Activated CD8-positive, alpha-beta memory T cell treated with anti-CD3 and anti-CD28 coated beads, Interleukin-2, amount 50 U/mL, for 24 hours (primary cell): ENCODE measurements at regions not wholly inside any gene's neighbourhood (a gene's known extent, or its start where the extent isn't known, plus 50 kb on each side); places are given as distances from the start of the nearest gene placed in this dataset.

Source experiments
- DNase-seq: peaks from one replicate; pipeline ENCODE4 v3.0.0-alpha.2; 2020; ENCODE audit errors: extremely low read depth

- no peak for DNase-seq
Measured at GRCh38 chr13:29926098-29926476, 75.7 kb upstream of the UBL3 start.

- no peak for DNase-seq
Measured at GRCh38 chr13:29925457-29926097, 75.2 kb upstream of the UBL3 start.

GRCh38 chr13:29924482-29925350 lies 74.3 kb upstream of the UBL3 start:
- DNase-seq: no peak

- DNase-seq: peak; percentile 19
Measured at GRCh38 chr13:29923554-29924481, 73.4 kb upstream of the UBL3 start.

- DNase-seq: no peak
Measured at GRCh38 chr13:29922896-29923295, 72.5 kb upstream of the UBL3 start.

- no peak for DNase-seq
Measured at GRCh38 chr13:29922281-29922821, 71.9 kb upstream of the UBL3 start.

- no peak for DNase-seq
Measured at GRCh38 chr13:29921542-29921941, 71.1 kb upstream of the UBL3 start.

- DNase-seq: no peak
Measured at GRCh38 chr13:29920025-29920643, 69.7 kb upstream of the UBL3 start.

- no peak for DNase-seq
Measured at GRCh38 chr13:29918845-29919244, 68.4 kb upstream of the UBL3 start.

- no peak for DNase-seq
Measured at GRCh38 chr13:29917650-29918049, 67.2 kb upstream of the UBL3 start.

- DNase-seq: no peak
Measured at GRCh38 chr13:29914581-29914980, 64.2 kb upstream of the UBL3 start.

GRCh38 chr13:29911781-29912418 lies 61.5 kb upstream of the UBL3 start:
- DNase-seq: no peak

- no peak for DNase-seq
Measured at GRCh38 chr13:29909975-29910674, 59.7 kb upstream of the UBL3 start.

GRCh38 chr13:29909081-29909730 lies 58.8 kb upstream of the UBL3 start:
- no peak for DNase-seq

- DNase-seq: no peak
Measured at GRCh38 chr13:29908416-29909080, 58.1 kb upstream of the UBL3 start.

GRCh38 chr13:29907670-29908069 lies 57.3 kb upstream of the UBL3 start:
- DNase-seq: no peak

GRCh38 chr13:29906432-29907011 lies 56.1 kb upstream of the UBL3 start:
- DNase-seq: no peak

GRCh38 chr13:29905845-29906244 lies 55.4 kb upstream of the UBL3 start:
- DNase-seq: no peak

- no peak for DNase-seq
Measured at GRCh38 chr13:29903996-29904395, 53.6 kb upstream of the UBL3 start.
